ENCODE measurements at regions not wholly inside any gene's neighbourhood (a gene's known extent, or its start where the extent isn't known, plus 50 kb on each side); places are given as distances from the start of the nearest gene placed in this dataset.

DNA sequence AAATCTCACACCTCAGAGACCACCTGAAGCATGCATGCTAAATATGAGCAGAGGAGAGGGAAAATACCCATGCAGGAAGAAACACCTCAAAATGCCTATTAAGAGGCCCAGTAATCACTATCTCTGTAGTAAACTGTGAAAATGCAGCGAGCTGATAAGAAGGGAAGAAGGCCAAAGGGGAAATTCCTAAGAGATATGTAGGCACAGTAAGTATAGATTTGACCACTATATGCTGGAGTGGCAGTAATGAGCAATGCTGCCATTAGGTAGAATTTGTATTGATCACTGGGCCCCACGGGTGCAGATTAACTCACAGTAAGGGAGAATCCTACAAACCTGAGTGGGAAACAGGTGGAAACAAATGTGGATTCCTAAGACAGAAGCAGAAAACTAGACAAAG lies 1813.1 kb upstream of the RAG2 start:
- TF ChIP-seq, protein P1, sequence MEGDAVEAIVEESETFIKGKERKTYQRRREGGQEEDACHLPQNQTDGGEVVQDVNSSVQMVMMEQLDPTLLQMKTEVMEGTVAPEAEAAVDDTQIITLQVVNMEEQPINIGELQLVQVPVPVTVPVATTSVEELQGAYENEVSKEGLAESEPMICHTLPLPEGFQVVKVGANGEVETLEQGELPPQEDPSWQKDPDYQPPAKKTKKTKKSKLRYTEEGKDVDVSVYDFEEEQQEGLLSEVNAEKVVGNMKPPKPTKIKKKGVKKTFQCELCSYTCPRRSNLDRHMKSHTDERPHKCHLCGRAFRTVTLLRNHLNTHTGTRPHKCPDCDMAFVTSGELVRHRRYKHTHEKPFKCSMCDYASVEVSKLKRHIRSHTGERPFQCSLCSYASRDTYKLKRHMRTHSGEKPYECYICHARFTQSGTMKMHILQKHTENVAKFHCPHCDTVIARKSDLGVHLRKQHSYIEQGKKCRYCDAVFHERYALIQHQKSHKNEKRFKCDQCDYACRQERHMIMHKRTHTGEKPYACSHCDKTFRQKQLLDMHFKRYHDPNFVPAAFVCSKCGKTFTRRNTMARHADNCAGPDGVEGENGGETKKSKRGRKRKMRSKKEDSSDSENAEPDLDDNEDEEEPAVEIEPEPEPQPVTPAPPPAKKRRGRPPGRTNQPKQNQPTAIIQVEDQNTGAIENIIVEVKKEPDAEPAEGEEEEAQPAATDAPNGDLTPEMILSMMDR (IDR thresholded peaks at IDR 0.05; ENCODE audit: insufficient read depth, low read length), result no peak
- TF ChIP-seq, protein P2, sequence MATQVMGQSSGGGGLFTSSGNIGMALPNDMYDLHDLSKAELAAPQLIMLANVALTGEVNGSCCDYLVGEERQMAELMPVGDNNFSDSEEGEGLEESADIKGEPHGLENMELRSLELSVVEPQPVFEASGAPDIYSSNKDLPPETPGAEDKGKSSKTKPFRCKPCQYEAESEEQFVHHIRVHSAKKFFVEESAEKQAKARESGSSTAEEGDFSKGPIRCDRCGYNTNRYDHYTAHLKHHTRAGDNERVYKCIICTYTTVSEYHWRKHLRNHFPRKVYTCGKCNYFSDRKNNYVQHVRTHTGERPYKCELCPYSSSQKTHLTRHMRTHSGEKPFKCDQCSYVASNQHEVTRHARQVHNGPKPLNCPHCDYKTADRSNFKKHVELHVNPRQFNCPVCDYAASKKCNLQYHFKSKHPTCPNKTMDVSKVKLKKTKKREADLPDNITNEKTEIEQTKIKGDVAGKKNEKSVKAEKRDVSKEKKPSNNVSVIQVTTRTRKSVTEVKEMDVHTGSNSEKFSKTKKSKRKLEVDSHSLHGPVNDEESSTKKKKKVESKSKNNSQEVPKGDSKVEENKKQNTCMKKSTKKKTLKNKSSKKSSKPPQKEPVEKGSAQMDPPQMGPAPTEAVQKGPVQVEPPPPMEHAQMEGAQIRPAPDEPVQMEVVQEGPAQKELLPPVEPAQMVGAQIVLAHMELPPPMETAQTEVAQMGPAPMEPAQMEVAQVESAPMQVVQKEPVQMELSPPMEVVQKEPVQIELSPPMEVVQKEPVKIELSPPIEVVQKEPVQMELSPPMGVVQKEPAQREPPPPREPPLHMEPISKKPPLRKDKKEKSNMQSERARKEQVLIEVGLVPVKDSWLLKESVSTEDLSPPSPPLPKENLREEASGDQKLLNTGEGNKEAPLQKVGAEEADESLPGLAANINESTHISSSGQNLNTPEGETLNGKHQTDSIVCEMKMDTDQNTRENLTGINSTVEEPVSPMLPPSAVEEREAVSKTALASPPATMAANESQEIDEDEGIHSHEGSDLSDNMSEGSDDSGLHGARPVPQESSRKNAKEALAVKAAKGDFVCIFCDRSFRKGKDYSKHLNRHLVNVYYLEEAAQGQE (IDR thresholded peaks at IDR 0.05; ENCODE audit: insufficient replicate concordance, low read depth), result no peak
- no peak for TF ChIP-seq POLR2AphosphoS5 (IDR thresholded peaks at IDR 0.05; ENCODE audit: low read depth)
- TF ChIP-seq GABPA (IDR thresholded peaks at IDR 0.05; ENCODE audit: low read depth), result no peak

All from HL-60 (cell line).